Prostate gland (tissue), 2 donors: ENCODE measurements at regions not wholly inside any gene's neighbourhood (a gene's known extent, or its start where the extent isn't known, plus 50 kb on each side); places are given as distances from the start of the nearest gene placed in this dataset.

Source experiments
- CTCF ChIP-seq, 4 experiments: fragments of 200-600 bp in 2 of 4; fragments of 450-650 bp in 2 of 4; sonication (generic) in 2 of 4; IDR thresholded peaks; 1 replicate in 3 of 4; 2 replicates in 1 of 4; pipeline ENCODE4 v1.5.1; 2016 to 2019; ENCODE audit warnings: antibody characterized with exemption in 4 of 4, mild to moderate bottlenecking in 2 of 4, moderate library complexity in 2 of 4
- POLR2AphosphoS5 ChIP-seq: sonication (generic); formaldehyde crosslinking; IDR thresholded peaks from one replicate; pipeline ENCODE4 v1.6.1; 2017; ENCODE audit warnings: antibody characterized with exemption

DNA sequence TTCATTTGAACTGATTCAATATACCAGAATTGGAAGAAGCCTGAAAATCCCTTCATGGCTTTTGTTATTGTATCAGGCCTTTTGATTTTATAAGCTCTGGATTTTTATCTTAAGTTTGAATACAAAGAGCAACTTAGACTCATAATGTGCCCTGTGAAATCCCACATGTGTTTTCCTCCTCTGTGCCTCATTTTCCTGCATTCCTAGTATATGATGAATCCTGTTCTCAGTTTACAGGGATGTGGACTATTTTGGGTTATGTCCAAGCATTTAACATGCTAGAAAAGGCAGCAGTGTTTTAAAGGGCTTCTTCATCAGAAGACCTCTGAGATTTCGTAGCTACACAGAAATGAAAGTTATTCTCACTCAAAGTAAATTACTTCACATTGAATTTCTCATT lies 455.0 kb downstream of the RFPL4B start:
- TF ChIP-seq POLR2AphosphoS5 (no peak), CTCF (IDR thresholded peaks at IDR 0.05) (no peak)
